Activated CD4-positive, alpha-beta T cell treated with anti-CD3 and anti-CD28 coated beads, Interleukin-2, Interleukin-4, amounts not matched to agents 100 ng/mL and 50 ng/mL, durations not matched to agents 16 hours and 8 hours (primary cell): ENCODE measurements at regions not wholly inside any gene's neighbourhood (a gene's known extent, or its start where the extent isn't known, plus 50 kb on each side); places are given as distances from the start of the nearest gene placed in this dataset.
"Not testable (repeated sequence)": the region's sequence is repeated elsewhere in the genome, so short reads cannot be mapped to it uniquely, and the experiment has no call there.

Experiments used
- DNase-seq: peaks from one replicate; pipeline ENCODE4 v3.0.0-alpha.2; 2020; ENCODE audit warnings: low spot score

- DNase-seq = no peak
These were observed 287.9 kb downstream of the LTN1 start for GRCh38 chr21:28704746-28705145.

GRCh38 chr21:28703861-28704260, 288.8 kb downstream of the LTN1 start:
- no peak for DNase-seq

DNA sequence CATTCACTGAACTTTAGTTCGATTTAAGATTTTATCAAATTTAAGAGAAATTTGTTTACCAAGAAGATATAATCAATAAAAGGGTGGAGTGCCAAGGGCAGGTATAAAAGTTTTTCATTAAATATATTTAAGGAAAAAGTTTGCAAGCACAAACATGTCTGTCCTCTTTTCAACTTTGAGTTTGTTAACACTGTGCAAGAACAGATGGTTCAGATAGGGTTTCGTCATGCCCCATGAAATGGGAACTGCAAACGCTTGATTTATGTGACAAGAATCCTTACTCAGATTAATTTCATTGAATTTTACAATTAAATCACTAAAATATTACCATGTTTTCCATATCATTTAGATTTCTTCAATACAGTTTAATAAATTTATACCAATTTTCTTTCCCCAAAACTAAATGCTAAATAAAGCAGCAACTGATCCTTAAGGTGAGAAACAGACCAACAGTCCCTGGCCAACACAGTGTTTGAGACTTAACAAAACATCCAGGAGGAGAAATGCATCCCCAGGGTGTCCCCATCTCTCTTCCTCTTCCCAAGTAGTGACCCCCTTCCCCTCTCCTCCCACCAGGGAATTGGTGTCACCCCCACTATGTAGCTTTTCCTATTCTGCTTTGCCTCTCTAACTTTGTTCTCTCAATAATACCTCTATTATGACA, 292.9 kb downstream of the LTN1 start:
- no peak for DNase-seq

DNA sequence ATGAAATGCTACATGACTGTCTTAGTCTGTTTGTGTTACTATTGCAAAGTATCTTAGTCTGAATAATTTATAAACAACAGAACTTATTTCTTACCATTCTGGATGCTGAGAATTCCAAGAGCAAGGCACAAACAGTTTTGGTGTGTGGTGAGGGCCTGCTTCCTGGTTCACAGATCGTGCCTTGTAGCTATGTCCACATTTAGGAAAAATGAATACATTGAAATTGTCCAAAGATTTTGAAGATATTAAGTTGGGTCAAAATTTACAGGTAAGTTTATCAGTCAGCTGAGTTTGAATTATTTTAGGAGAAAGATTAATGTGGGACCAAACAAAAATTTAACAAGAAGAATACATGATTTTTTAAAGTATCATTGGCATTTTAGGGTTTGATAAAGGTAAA, 293.5 kb downstream of the LTN1 start:
- DNase-seq = no peak

DNA sequence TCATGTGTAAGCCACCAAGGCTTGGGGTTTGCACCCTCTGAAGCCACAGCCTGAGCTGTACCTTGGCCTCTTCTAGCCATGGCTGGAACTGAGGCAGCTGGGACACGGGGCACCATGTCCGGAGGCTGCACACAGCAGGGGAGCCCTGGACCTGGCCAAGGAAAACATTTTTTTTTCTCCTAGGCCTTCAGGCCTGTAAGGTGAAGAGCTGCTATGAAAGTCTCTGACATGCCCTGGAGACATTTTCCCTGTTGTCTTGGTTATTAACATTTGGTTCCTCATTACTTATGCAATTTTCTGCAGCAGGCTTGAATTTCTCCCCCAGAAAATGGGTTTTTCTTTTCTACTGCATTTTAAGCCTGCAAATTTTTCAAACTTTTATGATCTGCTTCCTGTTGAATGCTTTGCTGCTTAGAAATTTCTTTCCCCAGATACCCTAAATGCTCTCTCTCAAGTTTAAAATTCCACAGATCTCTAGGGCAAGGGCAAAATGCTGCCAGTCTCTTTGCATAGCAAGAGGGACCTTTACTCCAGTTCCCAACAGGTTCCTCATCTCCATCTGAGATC, 295.8 kb downstream of the LTN1 start:
- DNase-seq = no peak

DNA sequence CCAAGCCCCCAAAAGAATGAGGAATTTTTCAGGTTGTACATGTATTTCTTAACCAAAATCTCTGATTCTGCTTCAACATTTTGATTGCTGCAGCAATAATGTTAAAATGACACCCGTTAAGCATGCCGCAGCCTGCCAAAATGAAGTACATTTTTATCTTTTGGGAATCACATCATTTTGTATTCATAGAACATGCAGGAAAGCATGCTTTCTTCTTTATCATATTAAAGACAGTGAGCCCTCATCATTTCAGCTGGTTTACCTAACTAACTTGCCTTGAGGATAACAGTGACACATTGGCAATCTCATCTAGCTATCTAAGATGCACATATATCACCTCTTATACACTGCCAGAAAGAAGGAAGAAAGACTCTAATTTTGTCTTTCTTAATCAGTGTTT, 299.2 kb downstream of the LTN1 start:
- DNase-seq = no peak

GRCh38 chr21:28690196-28690595, 302.5 kb downstream of the LTN1 start:
- no peak for DNase-seq

GRCh38 chr21:28688381-28688780, 304.3 kb downstream of the LTN1 start:
- no peak for DNase-seq

DNA sequence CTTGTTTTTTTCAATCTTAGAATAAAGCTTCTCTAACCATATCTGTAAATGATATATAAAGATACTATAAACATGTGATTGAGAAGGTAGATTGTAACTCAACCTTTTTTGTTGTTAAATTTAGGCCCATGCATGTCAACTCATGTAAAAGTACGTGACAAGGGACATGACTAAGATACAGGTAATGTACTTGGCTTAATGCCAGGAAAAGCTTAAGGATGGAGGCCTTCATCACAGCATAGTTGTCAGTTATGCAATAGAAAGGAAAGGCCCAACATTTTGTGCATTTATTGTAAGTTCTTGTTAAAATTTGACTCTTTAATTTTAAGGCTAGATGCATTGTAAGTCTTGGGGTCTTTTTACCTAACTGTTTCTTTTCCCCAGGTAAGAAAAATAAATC, 305.1 kb downstream of the LTN1 start:
- no peak for DNase-seq

GRCh38 chr21:28683982-28684752, 308.5 kb downstream of the LTN1 start:
- DNase-seq = no peak

DNA sequence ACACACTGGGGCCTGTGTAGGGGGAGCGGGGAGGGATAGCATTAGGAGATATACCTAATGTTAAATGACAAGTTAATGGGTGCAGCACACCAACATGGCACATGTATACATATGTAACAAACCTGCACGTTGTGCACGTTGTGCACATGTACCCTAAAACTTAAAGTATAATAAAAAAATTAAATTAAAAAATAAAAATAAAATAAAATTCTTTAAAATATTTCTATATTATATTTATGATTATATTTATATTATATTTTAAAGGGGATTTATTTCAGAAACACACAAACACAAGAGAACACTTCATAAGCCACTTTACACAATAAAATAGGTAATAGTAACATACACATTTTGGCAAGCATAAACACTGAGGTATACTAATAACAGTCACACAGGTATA, 309.8 kb downstream of the LTN1 start:
- DNase-seq = not testable (repeated sequence)

- DNase-seq = not testable (repeated sequence)
These were observed 315.6 kb downstream of the LTN1 start for GRCh38 chr21:28677096-28677495.

- no peak for DNase-seq
These were observed 317.2 kb downstream of the LTN1 start for GRCh38 chr21:28675331-28676041.

DNA sequence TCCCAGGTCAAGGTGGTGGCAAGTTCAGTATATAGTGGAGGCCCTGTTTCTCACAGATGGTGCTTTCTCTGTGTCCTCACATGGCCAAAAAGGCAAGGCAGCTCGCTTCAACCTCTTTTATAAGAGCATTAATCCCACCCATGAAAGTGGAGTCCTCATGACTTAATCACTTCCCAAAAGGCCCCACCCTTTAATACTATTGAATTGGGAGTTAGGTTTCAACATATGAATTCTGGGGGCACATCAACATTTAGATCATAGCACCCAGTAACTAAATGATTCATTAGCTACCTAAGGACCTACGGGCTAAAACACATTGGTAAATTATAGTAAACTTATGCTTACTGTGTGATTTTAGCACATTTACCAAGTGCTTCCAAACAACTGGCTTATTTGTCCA, 317.9 kb downstream of the LTN1 start:
- no peak for DNase-seq

- no peak for DNase-seq
These were observed 321.0 kb downstream of the LTN1 start for GRCh38 chr21:28671549-28672195.

GRCh38 chr21:28669971-28670653, 322.6 kb downstream of the LTN1 start:
- no peak for DNase-seq

- DNase-seq = no peak
These were observed 323.4 kb downstream of the LTN1 start for GRCh38 chr21:28669321-28669720.

GRCh38 chr21:28663754-28664153, 328.9 kb downstream of the LTN1 start:
- no peak for DNase-seq

DNA sequence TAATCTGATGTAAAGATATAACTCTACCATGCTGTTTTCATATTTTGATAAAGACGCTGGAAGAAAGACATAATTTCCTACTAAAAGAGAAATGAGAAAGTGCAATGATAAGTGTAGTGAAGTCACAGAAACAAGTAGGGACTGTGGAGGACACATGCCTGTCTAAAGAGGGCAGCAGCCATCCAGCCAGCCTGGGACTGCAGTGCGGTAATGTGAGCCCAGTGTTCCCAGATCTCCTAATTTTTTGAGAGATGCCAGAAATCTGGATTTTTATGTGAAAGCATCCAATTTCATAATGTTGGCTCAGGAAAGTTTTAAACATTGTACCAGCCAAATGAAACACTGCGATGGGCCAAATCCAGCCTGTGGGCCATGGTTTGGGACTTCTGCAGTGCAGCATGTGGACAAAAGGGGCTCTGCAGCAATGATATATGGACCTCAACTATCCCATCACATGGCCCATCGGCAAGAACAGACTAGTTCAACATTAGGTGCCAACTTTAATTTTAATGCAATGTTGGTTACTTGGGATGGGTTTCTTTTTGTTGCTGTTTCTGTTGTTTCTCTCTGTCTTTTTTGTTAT, 329.5 kb downstream of the LTN1 start:
- no peak for DNase-seq

- DNase-seq = no peak
These were observed 335.1 kb downstream of the LTN1 start for GRCh38 chr21:28657566-28657965.

- DNase-seq = no peak
These were observed 337.2 kb downstream of the LTN1 start for GRCh38 chr21:28655471-28655870.
